NB4 (cell line): ENCODE measurements at regions not wholly inside any gene's neighbourhood (a gene's known extent, or its start where the extent isn't known, plus 50 kb on each side); places are given as distances from the start of the nearest gene placed in this dataset.

Source experiments
- MYC ChIP-seq: IDR thresholded peaks from 2 replicates; pipeline ENCODE4 v1.6.1; 2011; ENCODE audit warnings: low read depth, low read length
- POLR2A ChIP-seq: IDR thresholded peaks from 2 replicates; pipeline ENCODE4 v1.6.1; 2011; ENCODE audit warnings: mild to moderate bottlenecking; ENCODE audit not compliant: insufficient read length; ENCODE audit errors: extremely low read depth
- TF ChIP-seq, protein P1 (sequence below): IDR thresholded peaks from one replicate; pipeline ENCODE4 v1.5.1; 2012; ENCODE audit warnings: low read depth, low read length
- TF ChIP-seq, protein P2 (sequence below): IDR thresholded peaks from 2 replicates; pipeline ENCODE4 v1.6.1; 2011; ENCODE audit warnings: low read depth, low read length

DNA sequence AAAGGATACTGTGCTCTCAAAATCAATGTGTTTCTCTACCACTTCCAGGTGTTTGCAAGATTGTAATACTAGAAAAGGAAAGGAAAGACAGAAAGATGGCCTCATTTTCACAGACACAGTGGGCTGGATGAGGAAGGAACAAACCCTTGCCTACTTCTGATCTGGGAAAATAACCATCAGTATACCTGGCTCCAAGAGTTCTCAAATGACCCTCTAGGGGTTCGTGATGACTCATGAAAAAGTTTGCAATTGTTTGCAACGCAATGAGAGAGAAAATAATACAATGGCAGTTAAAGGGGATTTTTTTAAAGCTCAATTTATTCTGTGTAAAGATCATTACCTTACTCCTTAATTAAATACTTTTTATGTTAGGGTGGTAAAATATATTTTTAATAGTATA lies 197.6 kb upstream of the INHBA start:
- TF ChIP-seq, protein P1, sequence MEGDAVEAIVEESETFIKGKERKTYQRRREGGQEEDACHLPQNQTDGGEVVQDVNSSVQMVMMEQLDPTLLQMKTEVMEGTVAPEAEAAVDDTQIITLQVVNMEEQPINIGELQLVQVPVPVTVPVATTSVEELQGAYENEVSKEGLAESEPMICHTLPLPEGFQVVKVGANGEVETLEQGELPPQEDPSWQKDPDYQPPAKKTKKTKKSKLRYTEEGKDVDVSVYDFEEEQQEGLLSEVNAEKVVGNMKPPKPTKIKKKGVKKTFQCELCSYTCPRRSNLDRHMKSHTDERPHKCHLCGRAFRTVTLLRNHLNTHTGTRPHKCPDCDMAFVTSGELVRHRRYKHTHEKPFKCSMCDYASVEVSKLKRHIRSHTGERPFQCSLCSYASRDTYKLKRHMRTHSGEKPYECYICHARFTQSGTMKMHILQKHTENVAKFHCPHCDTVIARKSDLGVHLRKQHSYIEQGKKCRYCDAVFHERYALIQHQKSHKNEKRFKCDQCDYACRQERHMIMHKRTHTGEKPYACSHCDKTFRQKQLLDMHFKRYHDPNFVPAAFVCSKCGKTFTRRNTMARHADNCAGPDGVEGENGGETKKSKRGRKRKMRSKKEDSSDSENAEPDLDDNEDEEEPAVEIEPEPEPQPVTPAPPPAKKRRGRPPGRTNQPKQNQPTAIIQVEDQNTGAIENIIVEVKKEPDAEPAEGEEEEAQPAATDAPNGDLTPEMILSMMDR = no peak
- TF ChIP-seq MYC (no peak), POLR2A (no peak)
- TF ChIP-seq, protein P2, sequence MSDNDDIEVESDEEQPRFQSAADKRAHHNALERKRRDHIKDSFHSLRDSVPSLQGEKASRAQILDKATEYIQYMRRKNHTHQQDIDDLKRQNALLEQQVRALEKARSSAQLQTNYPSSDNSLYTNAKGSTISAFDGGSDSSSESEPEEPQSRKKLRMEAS = no peak
